H7 (cell line): ENCODE measurements at regions not wholly inside any gene's neighbourhood (a gene's known extent, or its start where the extent isn't known, plus 50 kb on each side); places are given as distances from the start of the nearest gene placed in this dataset.

Source experiments
- DNase-seq: peaks from one replicate; pipeline ENCODE4 v3.0.0; 2012
- H3K27me3 ChIP-seq: 2 replicates; pipeline ENCODE4 v1.6.0; 2011; ENCODE audit warnings: mild to moderate bottlenecking, low read length; ENCODE audit not compliant: control insufficient read depth, insufficient read depth
- H3K36me3 ChIP-seq: replicated peaks from 2 replicates; pipeline ENCODE4 v1.5.1; 2011; ENCODE audit warnings: low read length; ENCODE audit not compliant: control insufficient read depth, insufficient read depth
- H3K4me3 ChIP-seq: 2 replicates; pipeline ENCODE4 v1.5.1; 2011; ENCODE audit warnings: low read depth, mild to moderate bottlenecking, control low read depth, low read length, moderate library complexity; ENCODE audit not compliant: insufficient read depth

GRCh38 chr6:189676-190075, 102.6 kb upstream of the DUSP22 start:
- no peaks in the 10 kb centered on the region for H3K27me3 ChIP-seq
- DNase-seq: peak; percentile 11
- no peaks in the 10 kb centered on the region for H3K36me3 ChIP-seq
- no peak overlapping the region for H3K4me3 ChIP-seq

- no peaks in the 10 kb centered on the region for H3K36me3 ChIP-seq
- DNase-seq: peak; percentile 47
- no peaks in the 10 kb centered on the region for H3K27me3 ChIP-seq
- no peak overlapping the region for H3K4me3 ChIP-seq
These were observed 101.5 kb upstream of the DUSP22 start for GRCh38 chr6:190596-191395.

GRCh38 chr6:191487-192312, 100.6 kb upstream of the DUSP22 start:
- no peak for DNase-seq
- Histone ChIP-seq H3K27me3 (no peaks in the 10 kb centered on the region), H3K4me3 (no peak overlapping the region), H3K36me3 (no peaks in the 10 kb centered on the region)

- Histone ChIP-seq H3K36me3 (no peaks in the 10 kb centered on the region), H3K27me3 (no peaks in the 10 kb centered on the region), H3K4me3 (no peak overlapping the region)
- DNase-seq: no peak
These were observed 100.0 kb upstream of the DUSP22 start for GRCh38 chr6:192313-192664.

GRCh38 chr6:193180-193579, 99.1 kb upstream of the DUSP22 start:
- DNase-seq: no peak
- H3K36me3 ChIP-seq: no peaks in the 10 kb centered on the region

GRCh38 chr6:193773-194310, 98.4 kb upstream of the DUSP22 start:
- Histone ChIP-seq H3K36me3 (no peaks in the 10 kb centered on the region), H3K27me3 (no peaks in the 10 kb centered on the region), H3K4me3 (no peak overlapping the region)
- DNase-seq: no peak

More at GRCh38 chr6:193180-193579, 99.1 kb upstream of the DUSP22 start:
- H3K4me3 ChIP-seq: no peak overlapping the region
- H3K27me3 ChIP-seq: no peaks in the 10 kb centered on the region

- no peak for DNase-seq
- Histone ChIP-seq H3K27me3 (no peaks in the 10 kb centered on the region), H3K4me3 (no peak overlapping the region), H3K36me3 (no peaks in the 10 kb centered on the region)
These were observed 96.4 kb upstream of the DUSP22 start for GRCh38 chr6:195861-196360.

- no peak for DNase-seq
- no peak overlapping the region for H3K4me3 ChIP-seq
- no peaks in the 10 kb centered on the region for H3K27me3 ChIP-seq
- H3K36me3 ChIP-seq: no peaks in the 10 kb centered on the region
These were observed 95.7 kb upstream of the DUSP22 start for GRCh38 chr6:196543-196942.

GRCh38 chr6:203661-204060, 88.6 kb upstream of the DUSP22 start:
- no peak for DNase-seq
- Histone ChIP-seq H3K27me3 (no peaks in the 10 kb centered on the region), H3K4me3 (no peak overlapping the region), H3K36me3 (no peaks in the 10 kb centered on the region)

- no peak for DNase-seq
- Histone ChIP-seq H3K4me3 (no peak overlapping the region), H3K27me3 (no peaks in the 10 kb centered on the region), H3K36me3 (no peaks in the 10 kb centered on the region)
These were observed 86.0 kb upstream of the DUSP22 start for GRCh38 chr6:206264-206663.

GRCh38 chr6:208364-208763, 83.9 kb upstream of the DUSP22 start:
- DNase-seq: no peak
- Histone ChIP-seq H3K36me3 (no peaks in the 10 kb centered on the region), H3K4me3 (no peak overlapping the region), H3K27me3 (no peaks in the 10 kb centered on the region)

GRCh38 chr6:208938-209337, 83.3 kb upstream of the DUSP22 start:
- H3K36me3 ChIP-seq: no peaks in the 10 kb centered on the region
- DNase-seq: no peak

GRCh38 chr6:209432-210103, 82.7 kb upstream of the DUSP22 start:
- no peaks in the 10 kb centered on the region for H3K27me3 ChIP-seq
- no peak for DNase-seq
- H3K4me3 ChIP-seq: no peak overlapping the region
- H3K36me3 ChIP-seq: no peaks in the 10 kb centered on the region

More at GRCh38 chr6:208938-209337, 83.3 kb upstream of the DUSP22 start:
- Histone ChIP-seq H3K4me3 (no peak overlapping the region), H3K27me3 (no peaks in the 10 kb centered on the region)

GRCh38 chr6:210104-210456, 82.2 kb upstream of the DUSP22 start:
- H3K36me3 ChIP-seq: no peaks in the 10 kb centered on the region
- no peak overlapping the region for H3K4me3 ChIP-seq
- H3K27me3 ChIP-seq: no peaks in the 10 kb centered on the region
- DNase-seq: no peak
